Sigmoid colon (tissue), 6 donors: ENCODE measurements at regions not wholly inside any gene's neighbourhood (a gene's known extent, or its start where the extent isn't known, plus 50 kb on each side); places are given as distances from the start of the nearest gene placed in this dataset.

Source experiments
- DNase-seq: peaks from one replicate; pipeline ENCODE4 v3.0.0-alpha.2; 2019
- H3K27ac ChIP-seq, 4 donors: fragments of 200-600 bp; sonication (generic); one replicate each; pipeline ENCODE4 v1.5.1; 2016 to 2019; ENCODE audit warnings: mild to moderate bottlenecking in 1 of 4
- H3K27me3 ChIP-seq, 3 donors: fragments of 200-600 bp; sonication (generic); one replicate each; pipeline ENCODE4 v1.5.1; 2019; ENCODE audit warnings: mild to moderate bottlenecking in 1 of 3
- H3K36me3 ChIP-seq, 4 donors: fragments of 200-600 bp; sonication (generic); one replicate each; pipeline ENCODE4 v1.5.1; 2016 to 2019
- H3K4me1 ChIP-seq, 4 donors: fragments of 200-600 bp; sonication (generic); one replicate each; pipeline ENCODE4 v1.5.1; 2017 to 2019
- H3K4me3 ChIP-seq, 4 donors: fragments of 200-600 bp; sonication (generic); one replicate each; pipeline ENCODE4 v1.5.1; 2017 to 2019; ENCODE audit warnings: mild to moderate bottlenecking in 2 of 4, moderate library complexity in 1 of 4
- H3K9me3 ChIP-seq, 4 donors: fragments of 200-600 bp in 3 of 4; sonication (generic) in 3 of 4; one replicate each; pipeline versions ENCODE4 v1.5.1 to v1.6.1; 2013 to 2019
- CTCF ChIP-seq, 4 experiments: fragments of 450-650 bp in 3 of 4; fragments of 200-600 bp in 1 of 4; IDR thresholded peaks; one replicate each; pipeline ENCODE4 v1.5.1; 2016 to 2019; ENCODE audit warnings: antibody characterized with exemption in 4 of 4, mild to moderate bottlenecking in 3 of 4, moderate library complexity in 2 of 4
- EP300 ChIP-seq, 4 donors: sonication (generic); formaldehyde crosslinking; IDR thresholded peaks; one replicate each; pipeline ENCODE4 v1.6.1; 2017; ENCODE audit warnings: antibody characterized with exemption in 4 of 4
- POLR2A ChIP-seq, 2 donors: fragments of 450-650 bp; IDR thresholded peaks; one replicate each; pipeline ENCODE4 v1.6.1; 2016; ENCODE audit warnings: antibody characterized with exemption in 2 of 2, mild to moderate bottlenecking in 2 of 2, moderate library complexity in 2 of 2
- POLR2AphosphoS5 ChIP-seq, 4 donors: sonication (generic); formaldehyde crosslinking; IDR thresholded peaks; one replicate each; pipeline ENCODE4 v1.6.1; 2017; ENCODE audit warnings: antibody characterized with exemption in 4 of 4
- WGBS, 2 donors: extraction: QIAGEN DNeasy Blood & Tissue Kit; methylation state at CpG; one replicate each; pipeline ENCODE4 v1.1.7; 2013; 5-methylcytosine and 5-hydroxymethylcytosine counted together
- intact Hi-C: fragments of 100-400 bp; cut with DNase I; formaldehyde crosslinking; loops from one replicate; pipeline ENCODE4 v1.15.1; 2023
- donor health status: healthy with polysubstance abuse.
- donor health status: healthy.

- Histone ChIP-seq H3K4me1 (no peaks in the 10 kb centered on the region), H3K27me3 (no peaks in the 10 kb centered on the region), H3K9me3 (no peaks in the 10 kb centered on the region), H3K36me3 (no peaks in the 10 kb centered on the region), H3K4me3 (no peak overlapping the region), H3K27ac (no peak overlapping the region)
- 51 to 65% methylated on average over 2 of the region's 2 CpGs for WGBS, 2 donors
- no peak for DNase-seq
- TF ChIP-seq EP300 (IDR thresholded peaks at IDR 0.05) (no peak), POLR2A (IDR thresholded peaks at IDR 0.05) (no peak), CTCF (IDR thresholded peaks at IDR 0.05) (no peak), POLR2AphosphoS5 (IDR thresholded peaks at IDR 0.05) (no peak)
- intact Hi-C loops: no loop called here
These were observed 189.8 kb upstream of the MAP3K1 start for GRCh38 chr5:56625541-56625940.

- no peak overlapping the region for H3K4me3 ChIP-seq
- WGBS, 2 donors: 78 to 88% methylated on average over 1 of the region's 1 CpG
- intact Hi-C loops: no loop called here
- no peaks in the 10 kb centered on the region for H3K4me1 ChIP-seq
- no peak overlapping the region for H3K27ac ChIP-seq
- H3K27me3 ChIP-seq: no peaks in the 10 kb centered on the region
- no peak for DNase-seq
- no peaks in the 10 kb centered on the region for H3K36me3 ChIP-seq
- no peaks in the 10 kb centered on the region for H3K9me3 ChIP-seq
- TF ChIP-seq CTCF (IDR thresholded peaks at IDR 0.05) (no peak), POLR2A (IDR thresholded peaks at IDR 0.05) (no peak), EP300 (IDR thresholded peaks at IDR 0.05) (no peak), POLR2AphosphoS5 (IDR thresholded peaks at IDR 0.05) (no peak)
These were observed 190.6 kb upstream of the MAP3K1 start for GRCh38 chr5:56624751-56625150.

GRCh38 chr5:56622141-56622540, 193.2 kb upstream of the MAP3K1 start:
- TF ChIP-seq CTCF (IDR thresholded peaks at IDR 0.05): no peak
- no peak for TF ChIP-seq POLR2A (IDR thresholded peaks at IDR 0.05)
- no peak for TF ChIP-seq EP300 (IDR thresholded peaks at IDR 0.05)
- Histone ChIP-seq H3K4me3 (no peak overlapping the region), H3K36me3 (no peaks in the 10 kb centered on the region), H3K4me1 (peaks cover 0 to 2% (median 0%) of the 10 kb centered on the region in 4 donors), H3K27ac (no peak overlapping the region), H3K9me3 (peaks cover 0 to 3% (median 0%) of the 10 kb centered on the region in 4 donors), H3K27me3 (no peaks in the 10 kb centered on the region)
- WGBS, 2 donors: 85 to 90% methylated on average over 2 of the region's 2 CpGs
- intact Hi-C loops: no loop called here
- no peak for DNase-seq

GRCh38 chr5:56620903-56621677, 194.3 kb upstream of the MAP3K1 start:
- intact Hi-C loops: no loop called here
- no peak for DNase-seq
- WGBS, 2 donors: 88 to 97% methylated on average over 3 of the region's 3 CpGs
- Histone ChIP-seq H3K4me1 (peaks cover 0 to 12% (median 8%) of the 10 kb centered on the region in 4 donors), H3K27me3 (no peaks in the 10 kb centered on the region), H3K4me3 (no peak overlapping the region), H3K36me3 (no peaks in the 10 kb centered on the region), H3K27ac (no peak overlapping the region), H3K9me3 (peaks cover 0 to 3% (median 0%) of the 10 kb centered on the region in 4 donors)
- TF ChIP-seq CTCF (IDR thresholded peaks at IDR 0.05) (no peak), POLR2A (IDR thresholded peaks at IDR 0.05) (no peak), POLR2AphosphoS5 (IDR thresholded peaks at IDR 0.05) (no peak), EP300 (IDR thresholded peaks at IDR 0.05) (no peak)

GRCh38 chr5:56617998-56618397, 197.4 kb upstream of the MAP3K1 start:
- Histone ChIP-seq H3K9me3 (peaks cover 0 to 3% (median 0%) of the 10 kb centered on the region in 4 donors), H3K27me3 (no peaks in the 10 kb centered on the region), H3K27ac (no peak overlapping the region), H3K36me3 (no peaks in the 10 kb centered on the region), H3K4me3 (no peak overlapping the region), H3K4me1 (peaks cover 0 to 26% (median 21%) of the 10 kb centered on the region in 4 donors)
- DNase-seq: no peak
- intact Hi-C loops: no loop called here
- WGBS, 2 donors: 90 to 97% methylated on average over 4 of the region's 4 CpGs
- TF ChIP-seq POLR2AphosphoS5 (IDR thresholded peaks at IDR 0.05) (no peak), CTCF (IDR thresholded peaks at IDR 0.05) (no peak), POLR2A (IDR thresholded peaks at IDR 0.05) (no peak), EP300 (IDR thresholded peaks at IDR 0.05) (no peak)
